ENCODE measurements at regions not wholly inside any gene's neighbourhood (a gene's known extent, or its start where the extent isn't known, plus 50 kb on each side); places are given as distances from the start of the nearest gene placed in this dataset.

- no peak for DNase-seq
- no peak for ATAC-seq
- intact Hi-C loops (cut with DNase I, micrococcal nuclease) = no loop called here
Observed at GRCh38 chr2:79369127-79369526, 143.7 kb upstream of the CTNNA2 start.

- intact Hi-C loops (cut with DNase I, micrococcal nuclease) = no loop called here
- DNase-seq (no peak), ATAC-seq (no peak)
Observed at GRCh38 chr2:79368116-79368630, 144.7 kb upstream of the CTNNA2 start.

- DNase-seq = no peak
- ATAC-seq = no peak
- intact Hi-C loops (cut with DNase I, micrococcal nuclease) = no loop called here
Observed at GRCh38 chr2:79359419-79359818, 153.4 kb upstream of the CTNNA2 start.

- intact Hi-C loops (cut with DNase I, micrococcal nuclease) = no loop called here
- DNase-seq (no peak), ATAC-seq (no peak)
Observed at GRCh38 chr2:79355569-79355968, 157.3 kb upstream of the CTNNA2 start.

GRCh38 chr2:79327460-79327859 is 167.9 kb upstream of the REG3A start:
- intact Hi-C loops (cut with DNase I, micrococcal nuclease) = no loop called here
- ATAC-seq (no peak), DNase-seq (no peak)

GRCh38 chr2:79320871-79321270 is 161.3 kb upstream of the REG3A start:
- no peak for DNase-seq
- no peak for ATAC-seq
- intact Hi-C loops (cut with DNase I, micrococcal nuclease) = no loop called here

GRCh38 chr2:79294994-79295393 is 135.4 kb upstream of the REG3A start:
- ATAC-seq (no peak), DNase-seq (no peak)
- intact Hi-C loops (cut with DNase I, micrococcal nuclease) = no loop called here

GRCh38 chr2:79292958-79293315 is 133.4 kb upstream of the REG3A start:
- ATAC-seq (no peak), DNase-seq (no peak)
- intact Hi-C loops (cut with DNase I, micrococcal nuclease) = no loop called here

- DNase-seq = no peak
- ATAC-seq = no peak
- intact Hi-C loops (cut with DNase I, micrococcal nuclease) = no loop called here
Observed at GRCh38 chr2:79292239-79292957, 132.8 kb upstream of the REG3A start.

GRCh38 chr2:79275863-79276262 is 116.3 kb upstream of the REG3A start:
- no peak for DNase-seq
- ATAC-seq = no peak
- intact Hi-C loops (cut with DNase I, micrococcal nuclease) = no loop called here

- ATAC-seq = no peak
Observed at GRCh38 chr2:79275197-79275596, 115.6 kb upstream of the REG3A start.

GRCh38 chr2:79272616-79273015 is 113.1 kb upstream of the REG3A start:
- no peak for DNase-seq
- ATAC-seq = no peak
- intact Hi-C loops (cut with DNase I, micrococcal nuclease) = no loop called here

More at GRCh38 chr2:79275197-79275596, 115.6 kb upstream of the REG3A start:
- DNase-seq = no peak
- intact Hi-C loops (cut with DNase I, micrococcal nuclease) = no loop called here

- ATAC-seq = no peak
- DNase-seq = no peak
- intact Hi-C loops (cut with DNase I, micrococcal nuclease) = no loop called here
Observed at GRCh38 chr2:79271456-79271855, 111.9 kb upstream of the REG3A start.

- DNase-seq (no peak), ATAC-seq (no peak)
- intact Hi-C loops (cut with DNase I, micrococcal nuclease) = no loop called here
Observed at GRCh38 chr2:79260848-79261247, 101.3 kb upstream of the REG3A start.

- ATAC-seq (no peak), DNase-seq (no peak)
- intact Hi-C loops (cut with DNase I, micrococcal nuclease) = no loop called here
Observed at GRCh38 chr2:79259959-79260358, 100.4 kb upstream of the REG3A start.

GRCh38 chr2:79259296-79259695 is 99.7 kb upstream of the REG3A start:
- ATAC-seq (no peak), DNase-seq (no peak)
- intact Hi-C loops (cut with DNase I, micrococcal nuclease) = no loop called here

GRCh38 chr2:79253243-79253774 is 93.8 kb upstream of the REG3A start:
- ATAC-seq (no peak), DNase-seq (no peak)
- intact Hi-C loops (cut with DNase I, micrococcal nuclease) = no loop called here

GRCh38 chr2:79250656-79251055 is 91.1 kb upstream of the REG3A start:
- intact Hi-C loops (cut with DNase I, micrococcal nuclease) = no loop called here
- no peak for DNase-seq
- no peak for ATAC-seq

- ATAC-seq = no peak
- intact Hi-C loops (cut with DNase I, micrococcal nuclease) = no loop called here
- no peak for DNase-seq
Observed at GRCh38 chr2:79248776-79249175, 89.2 kb upstream of the REG3A start.

GRCh38 chr2:79235135-79235534 is 75.6 kb upstream of the REG3A start:
- intact Hi-C loops (cut with DNase I, micrococcal nuclease) = no loop called here
- ATAC-seq (no peak), DNase-seq (no peak)

GRCh38 chr2:79223539-79223938 is 64.0 kb upstream of the REG3A start:
- no peak for ATAC-seq
- no peak for DNase-seq
- intact Hi-C loops (cut with DNase I, micrococcal nuclease) = no loop called here

Measured in left colon (tissue), 2 donors.